HepG2 (cell line): ENCODE measurements at regions not wholly inside any gene's neighbourhood (a gene's known extent, or its start where the extent isn't known, plus 50 kb on each side); places are given as distances from the start of the nearest gene placed in this dataset.

Experiments used
- ATAC-seq: fragments of 200-7000 bp; cut with Tn5 transposase; 3 replicates; pipeline ENCODE4 v1.9.1; 2020; ENCODE audit warnings: mild to moderate bottlenecking, moderate library complexity
- BruUV-seq: library from RNA; stranded (reverse); fragments of 400-500 nt; replicated peaks from 2 replicates; lab custom pipeline; 2021; lab: Mats Ljungman, UMichigan
- CTCF ChIA-PET: fragments of 300-600 bp; formaldehyde crosslinking; extraction: SDS; loops from one replicate; lab custom pipeline; 2021; ENCODE audit warnings: low total read pairs, inconsistent platforms, low intra/inter-chr PET ratio; lab: Yijun Ruan, JAX
- POLR2A ChIA-PET: fragments of 350-600 bp; sonication (Branson Sonifier 250); formaldehyde crosslinking; loops from one replicate; lab custom pipeline; 2020; ENCODE audit warnings: antibody characterized with exemption, inconsistent platforms; lab: Yijun Ruan, JAX
- DNase-seq: peaks from one replicate; pipeline ENCODE4 v3.0.0-alpha.2; 2015; ENCODE audit warnings: low spot score
- FAIRE-seq: peaks from 3 replicates; lab custom pipeline; 2011; peaks lifted over from hg19 to GRCh38; lab: Jason Lieb, UNC
- H2AFZ ChIP-seq: one replicate; pipeline ENCODE4 v1.6.1; 2011; ENCODE audit warnings: low read length, inconsistent platforms
- H3K27ac ChIP-seq: fragments of 300-600 bp; 3 replicates; pipeline ENCODE4 v1.8.0; 2011; ENCODE audit warnings: mixed run types, mild to moderate bottlenecking, mixed read lengths, low read length, inconsistent platforms; ENCODE audit not compliant: insufficient read depth; ENCODE audit errors: extremely low read length
- H3K27me3 ChIP-seq, 2 experiments: fragments of 200-600 bp in 1 of 2; 2 replicates in 1 of 2; 3 replicates in 1 of 2; pipeline versions ENCODE4 v1.6.0 to v1.8.0; 2011; ENCODE audit warnings: low read length in 2 of 2, mild to moderate bottlenecking in 2 of 2, moderate library complexity in 2 of 2, inconsistent platforms in 1 of 2; ENCODE audit not compliant: insufficient read depth in 2 of 2, control insufficient read depth in 1 of 2
- H3K36me3 ChIP-seq, 2 experiments: fragments of 200-600 bp in 1 of 2; replicated peaks in 1 of 2; 2 replicates in 1 of 2; 3 replicates in 1 of 2; pipeline versions ENCODE4 v1.5.1 to v1.8.0; 2011; ENCODE audit warnings: low read length in 2 of 2, inconsistent platforms in 1 of 2; ENCODE audit not compliant: insufficient read depth in 2 of 2, control insufficient read depth in 1 of 2
- H3K4me1 ChIP-seq: 2 replicates; pipeline ENCODE4 v1.5.1; 2012; ENCODE audit warnings: low read length, inconsistent platforms; ENCODE audit not compliant: insufficient read depth
- H3K4me2 ChIP-seq: 2 replicates; pipeline ENCODE4 v1.6.0; 2011; ENCODE audit warnings: low read depth, low read length, inconsistent platforms
- H3K4me3 ChIP-seq, 3 experiments: fragments of 200-600 bp in 1 of 3; sonication (generic), shearing (Covaris generic) in 1 of 3; replicated peaks in 1 of 3; 2 replicates each; pipeline ENCODE4 v1.5.1; 2011 to 2016; ENCODE audit warnings: low read length in 3 of 3, inconsistent platforms in 2 of 3, low read depth in 2 of 3, mild to moderate bottlenecking in 2 of 3, control low read depth in 1 of 3, mixed read lengths in 1 of 3; ENCODE audit not compliant: insufficient read depth in 1 of 3
- H3K79me2 ChIP-seq: one replicate; pipeline ENCODE4 v1.6.1; 2011; ENCODE audit warnings: low read length, inconsistent platforms; ENCODE audit not compliant: insufficient read depth
- H3K9ac ChIP-seq: 2 replicates; pipeline ENCODE4 v1.6.0; 2011; ENCODE audit warnings: mild to moderate bottlenecking, low read depth, low read length, inconsistent platforms; ENCODE audit not compliant: insufficient read depth
- H3K9me3 ChIP-seq: 2 replicates; pipeline ENCODE4 v1.5.1; 2012; ENCODE audit warnings: mild to moderate bottlenecking, low read length
- H4K20me1 ChIP-seq: 2 replicates; pipeline ENCODE4 v1.6.0; 2011; ENCODE audit warnings: inconsistent platforms, mild to moderate bottlenecking, low read length, moderate library complexity; ENCODE audit not compliant: insufficient read depth
- GTF2F1 ChIP-seq: fragments of 150-350 bp; IDR thresholded peaks from 2 replicates; pipeline ENCODE4 v1.6.1; 2014; ENCODE audit warnings: low read length
- KLF9 ChIP-seq: IDR thresholded peaks from 2 replicates; pipeline ENCODE4 v1.6.1; 2016; ENCODE audit warnings: low read depth
- RORA ChIP-seq: sonication (generic); formaldehyde crosslinking; IDR thresholded peaks from 2 replicates; pipeline ENCODE4 v1.5.0; 2020; ENCODE audit warnings: mild to moderate bottlenecking, missing genetic modification reagents, moderate library complexity
- SATB2 ChIP-seq: sonication (generic); formaldehyde crosslinking; IDR thresholded peaks from 2 replicates; pipeline ENCODE4 v1.5.0; 2020; ENCODE audit warnings: missing genetic modification reagents
- SP2 ChIP-seq: sonication (generic); formaldehyde crosslinking; IDR thresholded peaks from 2 replicates; pipeline ENCODE4 v1.5.1; 2020; ENCODE audit warnings: mild to moderate bottlenecking, missing genetic modification reagents
- SPEN ChIP-seq: sonication (generic); formaldehyde crosslinking; IDR thresholded peaks from 2 replicates; pipeline ENCODE4 v1.5.1; 2020; ENCODE audit warnings: low read depth, mild to moderate bottlenecking, missing genetic modification reagents
- TBX2 ChIP-seq: sonication (generic); formaldehyde crosslinking; IDR thresholded peaks from 2 replicates; pipeline ENCODE4 v1.5.0; 2020; ENCODE audit warnings: missing genetic modification reagents, mild to moderate bottlenecking, borderline replicate concordance
- TCF7L2 ChIP-seq: IDR thresholded peaks from 2 replicates; pipeline ENCODE4 v1.6.1; 2011; ENCODE audit warnings: mild to moderate bottlenecking, low read depth, low read length, moderate library complexity
- U2AF1 ChIP-seq: fragments of 200-400 bp; formaldehyde crosslinking; optimal IDR thresholded peaks from 2 replicates; pipeline ENCODE3; 2017; ENCODE audit warnings: mild to moderate bottlenecking, low read depth, low read length
- XBP1 ChIP-seq: sonication (generic); formaldehyde crosslinking; IDR thresholded peaks from 2 replicates; pipeline ENCODE4 v1.5.0; 2020; ENCODE audit warnings: missing genetic modification reagents
- ZNF432 ChIP-seq: sonication (generic); formaldehyde crosslinking; IDR thresholded peaks from 2 replicates; pipeline ENCODE4 v1.5.0; 2020; ENCODE audit warnings: missing genetic modification reagents, mild to moderate bottlenecking, borderline replicate concordance
- ZNF678 ChIP-seq: sonication (generic); formaldehyde crosslinking; IDR thresholded peaks from 2 replicates; pipeline ENCODE4 v1.4.0; 2020; ENCODE audit warnings: mild to moderate bottlenecking, missing genetic modification reagents
- ZSCAN29 ChIP-seq: sonication (generic); formaldehyde crosslinking; conservative IDR thresholded peaks from 2 replicates; pipeline ENCODE4 v1.4.0; 2020; ENCODE audit warnings: mild to moderate bottlenecking, missing genetic modification reagents
- WGBS: methylation state at CpG from one replicate; pipeline ENCODE4 v1.1.6; 2017; ENCODE audit warnings: low lambda C conversion rate; 5-methylcytosine and 5-hydroxymethylcytosine counted together
- in situ Hi-C: cut with HindIII; loops from 2 replicates; pipeline ENCODE4 v1.10.0; 2017; ENCODE audit warnings: low pct_unique_long_range_greater_than_20kb; ENCODE audit not compliant: extremely low pct_ligation_motif_present
- intact Hi-C: fragments of 100-400 bp; cut with micrococcal nuclease; formaldehyde crosslinking; loops from one replicate; pipeline ENCODE4 v1.10.0; 2022; ENCODE audit not compliant: unreplicated experiment
- TF ChIP-seq, protein P1 (sequence below): IDR thresholded peaks from 2 replicates; pipeline ENCODE4 v1.6.1; 2012; ENCODE audit warnings: inconsistent platforms

DNA sequence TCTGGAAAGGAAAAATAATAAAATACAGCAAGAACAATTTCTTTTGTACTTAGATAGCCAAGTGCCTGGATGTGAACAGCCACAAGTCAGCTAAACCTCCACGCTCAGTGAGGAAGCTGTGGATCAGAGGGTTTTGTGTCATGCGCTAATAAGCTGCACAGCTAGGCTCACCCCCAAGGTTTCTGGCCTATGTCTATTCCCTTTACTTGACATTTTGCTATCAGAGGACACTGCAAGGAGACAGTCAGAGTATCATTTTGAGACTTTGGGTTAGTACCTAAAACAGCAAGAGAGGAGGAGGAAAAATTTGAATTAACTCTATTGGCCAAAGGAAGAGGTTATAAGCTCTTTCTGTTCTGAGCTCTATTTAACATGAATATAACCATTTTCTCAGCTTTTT is 139.3 kb downstream of the KCNJ2 start (continued):
- no peak for TF ChIP-seq RORA
- no peak for TF ChIP-seq XBP1
- no peak for TF ChIP-seq U2AF1
- no peak for TF ChIP-seq ZSCAN29 (CRISPR knock-in tag)
- no peak for TF ChIP-seq ZNF432
- TF ChIP-seq SATB2 (CRISPR knock-in tag): no peak

DNA sequence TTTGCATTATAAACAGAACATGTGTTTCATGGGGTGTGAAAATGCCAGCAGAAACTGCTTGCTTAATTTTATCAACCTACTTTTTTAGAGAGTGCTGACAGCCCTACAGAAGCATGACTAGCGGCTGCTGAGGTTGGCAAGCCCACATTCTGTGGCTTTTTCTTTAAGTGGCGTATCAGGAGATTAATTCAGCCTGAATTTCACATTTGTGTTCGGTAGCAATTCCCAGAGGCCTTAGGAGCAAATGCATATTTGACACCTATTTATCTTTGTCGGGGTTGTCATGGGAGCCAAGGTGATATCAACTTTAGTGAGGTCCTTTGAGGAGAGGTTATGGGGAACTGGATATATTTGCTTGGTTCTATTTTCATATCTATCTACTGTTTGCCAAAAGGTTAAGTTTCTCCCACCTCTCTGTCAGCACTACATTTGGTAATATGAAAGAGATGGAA is 140.9 kb downstream of the KCNJ2 start:
- Histone ChIP-seq H3K9me3 (peaks cover 76% of the 10 kb centered on the region), H3K4me2 (no peak overlapping the region), H3K27me3 (no peaks in the 10 kb centered on the region; a peak in 1 of 5 replicates), H2AFZ (no peak overlapping the region), H3K9ac (no peak overlapping the region), H3K27ac (no peak overlapping the region), H3K4me1 (no peaks in the 10 kb centered on the region), H3K36me3 (no peaks in the 10 kb centered on the region), H3K79me2 (no peaks in the 10 kb centered on the region), H3K4me3 (no peak overlapping the region), H4K20me1 (no peaks in the 10 kb centered on the region)
- no peak for TF ChIP-seq KLF9 (CRISPR knock-in tag)
- no peak for TF ChIP-seq SP2
- TF ChIP-seq TBX2: no peak
- TF ChIP-seq, protein P1, sequence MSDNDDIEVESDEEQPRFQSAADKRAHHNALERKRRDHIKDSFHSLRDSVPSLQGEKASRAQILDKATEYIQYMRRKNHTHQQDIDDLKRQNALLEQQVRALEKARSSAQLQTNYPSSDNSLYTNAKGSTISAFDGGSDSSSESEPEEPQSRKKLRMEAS: no peak
- TF ChIP-seq SPEN (CRISPR knock-in tag): no peak
- TF ChIP-seq GTF2F1: no peak
- TF ChIP-seq ZNF678 (CRISPR knock-in tag): no peak
- no peak for TF ChIP-seq TCF7L2
- no TSS peak for BruUV-seq
- ChIA-PET CTCF (no interaction called here), POLR2A (no interaction called here)
- WGBS: 16% methylated on average over 4 of the region's 4 CpGs
- DNase-seq: no peak
- intact Hi-C loops (no loop called here), in situ Hi-C loops (no loop called here)
- no peak for ATAC-seq
- FAIRE-seq: no peak
